Progenitor cell of endocrine pancreas (in vitro differentiated cells): ENCODE measurements at regions not wholly inside any gene's neighbourhood (a gene's known extent, or its start where the extent isn't known, plus 50 kb on each side); places are given as distances from the start of the nearest gene placed in this dataset.

Source experiments
- DNase-seq: peaks from one replicate; pipeline ENCODE4 v3.0.0; 2021; ENCODE audit warnings: low spot score; ENCODE audit not compliant: unreplicated experiment
- H3K27ac Mint-ChIP-seq: 2 replicates; pipeline ENCODE4 v1.8.0; 2021; ENCODE audit warnings: mild to moderate bottlenecking, moderate library complexity, mixed read lengths
- H3K27me3 Mint-ChIP-seq: 2 replicates; pipeline ENCODE4 v1.8.0; 2021; ENCODE audit warnings: mixed read lengths
- H3K36me3 Mint-ChIP-seq: 2 replicates; pipeline ENCODE4 v1.8.0; 2022; ENCODE audit warnings: mixed read lengths; ENCODE audit not compliant: insufficient read depth
- H3K4me1 Mint-ChIP-seq: 2 replicates; pipeline ENCODE4 v1.8.0; 2021; ENCODE audit warnings: low read depth, mixed read lengths
- H3K4me3 Mint-ChIP-seq: 2 replicates; pipeline ENCODE4 v1.8.0; 2021; ENCODE audit warnings: low read depth, mild to moderate bottlenecking, moderate library complexity, mixed read lengths
- H3K9me3 Mint-ChIP-seq: 2 replicates; pipeline ENCODE4 v1.8.0; 2021; ENCODE audit warnings: low read depth, mixed read lengths
- TF ChIP-seq, protein P1 (sequence below): fragments of 200-600 bp; sonication (generic); IDR thresholded peaks from one replicate; pipeline ENCODE4 v1.5.0; 2021; ENCODE audit warnings: antibody characterized with exemption, mild to moderate bottlenecking; ENCODE audit not compliant: unreplicated experiment

GRCh38 chr6:95802978-95803377 lies 212.8 kb upstream of the FUT9 start:
- Mint-ChIP-seq H3K4me3 (no peak overlapping the region), H3K27me3 (peaks cover 39% of the 10 kb centered on the region), H3K36me3 (no peaks in the 10 kb centered on the region), H3K9me3 (no peaks in the 10 kb centered on the region), H3K27ac (no peak overlapping the region), H3K4me1 (peaks cover 7% of the 10 kb centered on the region)
- no peak for DNase-seq
- TF ChIP-seq, protein P1, sequence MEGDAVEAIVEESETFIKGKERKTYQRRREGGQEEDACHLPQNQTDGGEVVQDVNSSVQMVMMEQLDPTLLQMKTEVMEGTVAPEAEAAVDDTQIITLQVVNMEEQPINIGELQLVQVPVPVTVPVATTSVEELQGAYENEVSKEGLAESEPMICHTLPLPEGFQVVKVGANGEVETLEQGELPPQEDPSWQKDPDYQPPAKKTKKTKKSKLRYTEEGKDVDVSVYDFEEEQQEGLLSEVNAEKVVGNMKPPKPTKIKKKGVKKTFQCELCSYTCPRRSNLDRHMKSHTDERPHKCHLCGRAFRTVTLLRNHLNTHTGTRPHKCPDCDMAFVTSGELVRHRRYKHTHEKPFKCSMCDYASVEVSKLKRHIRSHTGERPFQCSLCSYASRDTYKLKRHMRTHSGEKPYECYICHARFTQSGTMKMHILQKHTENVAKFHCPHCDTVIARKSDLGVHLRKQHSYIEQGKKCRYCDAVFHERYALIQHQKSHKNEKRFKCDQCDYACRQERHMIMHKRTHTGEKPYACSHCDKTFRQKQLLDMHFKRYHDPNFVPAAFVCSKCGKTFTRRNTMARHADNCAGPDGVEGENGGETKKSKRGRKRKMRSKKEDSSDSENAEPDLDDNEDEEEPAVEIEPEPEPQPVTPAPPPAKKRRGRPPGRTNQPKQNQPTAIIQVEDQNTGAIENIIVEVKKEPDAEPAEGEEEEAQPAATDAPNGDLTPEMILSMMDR = no peak

DNA sequence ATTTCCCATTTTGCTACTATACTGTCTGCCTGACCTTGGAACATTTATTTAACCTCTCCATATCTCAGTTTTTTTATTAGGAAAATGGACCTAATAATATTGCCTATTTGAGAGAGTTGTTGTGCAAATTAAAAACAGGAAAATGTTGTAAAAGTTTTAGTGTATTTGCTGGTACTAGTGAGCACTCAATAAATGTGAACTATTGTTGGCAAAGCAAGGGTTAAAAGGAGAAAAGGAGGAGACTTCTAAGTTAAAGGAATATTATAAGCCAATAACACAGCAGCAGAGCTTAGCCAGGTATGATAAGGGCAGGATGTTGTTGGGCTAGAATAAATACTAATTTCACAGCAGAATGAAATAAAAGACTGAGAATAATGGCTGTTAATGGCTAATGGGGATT lies 211.9 kb upstream of the FUT9 start:
- Mint-ChIP-seq H3K4me3 (no peak overlapping the region), H3K27ac (no peak overlapping the region), H3K4me1 (peaks cover 7% of the 10 kb centered on the region), H3K9me3 (no peaks in the 10 kb centered on the region), H3K27me3 (peaks cover 37% of the 10 kb centered on the region), H3K36me3 (no peaks in the 10 kb centered on the region)
- no peak for DNase-seq
- TF ChIP-seq, protein P1 = no peak

GRCh38 chr6:95804847-95805541 lies 210.8 kb upstream of the FUT9 start:
- H3K4me3 Mint-ChIP-seq = no peak overlapping the region
- TF ChIP-seq, protein P1 = no peak
- no peak for DNase-seq
- H3K36me3 Mint-ChIP-seq = no peaks in the 10 kb centered on the region
- peaks cover 36% of the 10 kb centered on the region for H3K27me3 Mint-ChIP-seq
- H3K4me1 Mint-ChIP-seq = peaks cover 7% of the 10 kb centered on the region
- H3K27ac Mint-ChIP-seq = no peak overlapping the region
- no peaks in the 10 kb centered on the region for H3K9me3 Mint-ChIP-seq

GRCh38 chr6:95805699-95806098 lies 210.1 kb upstream of the FUT9 start:
- no peaks in the 10 kb centered on the region for H3K9me3 Mint-ChIP-seq
- peaks cover 37% of the 10 kb centered on the region for H3K27me3 Mint-ChIP-seq
- no peak overlapping the region for H3K4me3 Mint-ChIP-seq
- no peaks in the 10 kb centered on the region for H3K36me3 Mint-ChIP-seq
- peaks cover 7% of the 10 kb centered on the region for H3K4me1 Mint-ChIP-seq
- TF ChIP-seq, protein P1 = no peak
- no peak for DNase-seq
- no peak overlapping the region for H3K27ac Mint-ChIP-seq

DNA sequence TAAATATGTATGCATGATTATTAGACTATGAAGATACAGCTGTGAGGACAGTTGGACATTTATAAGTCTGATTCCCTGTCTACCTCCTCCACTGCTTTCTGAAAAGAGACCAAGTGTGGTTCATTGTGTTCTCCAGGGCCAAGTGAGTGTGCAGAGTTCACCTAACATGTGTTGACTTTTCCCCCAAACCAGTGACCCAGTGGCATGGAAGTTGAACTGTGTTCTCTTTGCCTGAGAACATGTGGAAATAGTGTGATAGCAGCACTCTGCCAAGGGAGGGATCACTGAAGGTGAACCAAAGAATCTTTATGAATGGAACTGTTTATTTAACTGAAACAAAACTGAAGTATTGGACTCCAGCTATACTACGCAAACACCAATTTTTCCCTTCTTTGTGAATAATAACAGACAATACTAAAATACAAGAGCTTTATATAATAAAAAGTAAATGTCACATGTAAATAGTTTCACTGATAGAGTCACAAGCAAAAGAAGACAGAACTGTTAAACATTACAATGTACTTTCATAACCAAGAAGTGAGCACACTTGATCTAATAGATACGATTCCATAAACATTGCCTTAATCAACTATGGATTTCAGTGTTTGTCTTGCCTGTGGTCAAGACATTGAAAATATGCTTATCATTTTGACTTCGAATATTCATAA lies 200.3 kb upstream of the FUT9 start:
- Mint-ChIP-seq H3K27me3 (peaks cover 6% of the 10 kb centered on the region), H3K27ac (no peak overlapping the region), H3K4me3 (no peak overlapping the region), H3K9me3 (peaks cover 13% of the 10 kb centered on the region), H3K4me1 (peaks cover 3% of the 10 kb centered on the region), H3K36me3 (no peaks in the 10 kb centered on the region)
- no peak for DNase-seq
- TF ChIP-seq, protein P1 = no peak
